RWPE2 (cell line): ENCODE measurements at regions not wholly inside any gene's neighbourhood (a gene's known extent, or its start where the extent isn't known, plus 50 kb on each side); places are given as distances from the start of the nearest gene placed in this dataset.

Experiments
- ATAC-seq: fragments of 200-7000 bp; cut with Tn5 transposase; 3 replicates; pipeline ENCODE4 v1.9.1; 2021; ENCODE audit warnings: low read depth
- DNase-seq: peaks from one replicate; pipeline ENCODE4 v3.0.0-alpha.2; 2020; ENCODE audit warnings: low spot score
- H3K27ac ChIP-seq: fragments of 450-650 bp; 2 replicates; pipeline ENCODE4 v1.5.1; 2017; ENCODE audit warnings: mild to moderate bottlenecking; ENCODE audit not compliant: poor library complexity, severe bottlenecking
- H3K27me3 ChIP-seq: fragments of 250-450 bp; sonication (Bioruptor Pico); 2 replicates; pipeline ENCODE4 v1.5.1; 2021; ENCODE audit warnings: mild to moderate bottlenecking, moderate library complexity; ENCODE audit not compliant: insufficient read depth, poor library complexity, severe bottlenecking
- H3K36me3 ChIP-seq: fragments of 250-450 bp; sonication (Bioruptor Pico); 2 replicates; pipeline ENCODE4 v1.5.1; 2020; ENCODE audit warnings: low read depth, mild to moderate bottlenecking, moderate library complexity
- H3K4me1 ChIP-seq: fragments of 250-450 bp; sonication (Bioruptor Pico); 2 replicates; pipeline ENCODE4 v1.5.1; 2021; ENCODE audit warnings: mild to moderate bottlenecking, moderate library complexity; ENCODE audit not compliant: insufficient read depth, poor library complexity, severe bottlenecking
- H3K4me3 ChIP-seq: fragments of 250-450 bp; sonication (Bioruptor Pico); 2 replicates; pipeline ENCODE4 v1.5.1; 2021; ENCODE audit warnings: mild to moderate bottlenecking, moderate library complexity; ENCODE audit not compliant: severe bottlenecking
- H3K9me3 ChIP-seq: fragments of 250-450 bp; sonication (Bioruptor Pico); 2 replicates; pipeline ENCODE4 v1.5.1; 2021; ENCODE audit warnings: mild to moderate bottlenecking, moderate library complexity; ENCODE audit not compliant: severe bottlenecking
- CTCF ChIP-seq: fragments of 450-650 bp; IDR thresholded peaks from one replicate; pipeline ENCODE4 v1.5.1; 2017; ENCODE audit warnings: mild to moderate bottlenecking, moderate library complexity; ENCODE audit not compliant: poor library complexity, severe bottlenecking

DNA sequence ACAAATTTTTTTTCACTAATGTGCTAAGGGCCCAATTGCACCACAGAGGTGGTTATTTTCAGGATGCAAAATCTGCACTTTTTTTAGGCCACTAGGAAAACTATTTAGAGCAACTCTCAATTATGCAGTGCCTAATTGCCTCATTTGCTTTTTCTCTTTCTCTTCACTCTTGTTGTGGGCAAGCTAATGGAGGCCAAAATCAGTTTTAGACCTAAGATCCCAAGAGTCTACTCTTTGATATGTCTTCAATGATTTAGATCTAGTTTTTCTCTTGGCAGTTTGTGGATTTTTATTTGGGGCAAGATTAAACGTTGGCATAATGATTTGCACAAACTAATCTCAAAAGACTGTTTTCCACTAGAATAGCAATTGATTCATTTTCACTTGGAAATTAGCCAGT, 1996.9 kb downstream of the LRRC4C start:
- no peaks in the 10 kb centered on the region for H3K9me3 ChIP-seq
- DNase-seq (no peak), ATAC-seq (no peak)
- H3K27ac ChIP-seq: no peak overlapping the region
- no peaks in the 10 kb centered on the region for H3K36me3 ChIP-seq
- H3K27me3 ChIP-seq: peaks cover 2% of the 10 kb centered on the region
- H3K4me3 ChIP-seq: no peak overlapping the region
- no peak for TF ChIP-seq CTCF
- H3K4me1 ChIP-seq: no peaks in the 10 kb centered on the region

- ATAC-seq: no peak
- Histone ChIP-seq H3K27ac (no peak overlapping the region), H3K9me3 (no peaks in the 10 kb centered on the region), H3K4me3 (no peak overlapping the region), H3K27me3 (peaks cover 2% of the 10 kb centered on the region), H3K36me3 (no peaks in the 10 kb centered on the region), H3K4me1 (no peaks in the 10 kb centered on the region)
- DNase-seq: no peak
- TF ChIP-seq CTCF: no peak
Observed at GRCh38 chr11:39461066-39461465, 1998.4 kb downstream of the LRRC4C start.

GRCh38 chr11:39459606-39460005, 1999.8 kb downstream of the LRRC4C start:
- Histone ChIP-seq H3K4me1 (no peaks in the 10 kb centered on the region), H3K27ac (no peak overlapping the region), H3K9me3 (no peaks in the 10 kb centered on the region), H3K4me3 (no peak overlapping the region), H3K27me3 (no peaks in the 10 kb centered on the region), H3K36me3 (no peaks in the 10 kb centered on the region)
- ATAC-seq (no peak), DNase-seq (no peak)
- no peak for TF ChIP-seq CTCF

DNA sequence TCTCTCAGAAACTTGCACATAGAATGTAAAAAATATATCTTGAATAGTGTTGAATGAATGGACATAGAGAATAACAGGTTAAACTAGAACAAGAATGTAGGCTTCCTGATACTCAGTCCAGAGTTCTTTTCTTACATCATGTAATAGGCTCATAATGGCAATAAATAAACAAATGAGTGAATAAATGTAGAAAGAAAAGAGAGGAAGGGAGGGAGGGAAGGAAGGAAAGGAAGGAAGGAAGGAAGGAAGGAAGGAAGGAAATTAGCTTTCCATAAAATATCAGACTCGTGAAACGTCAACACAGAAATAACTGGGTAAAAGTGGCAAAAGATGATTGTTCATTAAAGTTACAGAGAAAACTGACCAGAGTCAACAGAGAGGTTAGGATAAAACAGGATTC, 2001.0 kb downstream of the LRRC4C start:
- H3K9me3 ChIP-seq: no peaks in the 10 kb centered on the region
- no peaks in the 10 kb centered on the region for H3K4me1 ChIP-seq
- H3K27me3 ChIP-seq: no peaks in the 10 kb centered on the region
- TF ChIP-seq CTCF: no peak
- no peak overlapping the region for H3K27ac ChIP-seq
- ATAC-seq (no peak), DNase-seq (no peak)
- H3K36me3 ChIP-seq: no peaks in the 10 kb centered on the region
- no peak overlapping the region for H3K4me3 ChIP-seq

GRCh38 chr11:39443424-39444022, 2015.9 kb downstream of the LRRC4C start:
- no peak for TF ChIP-seq CTCF
- Histone ChIP-seq H3K9me3 (no peaks in the 10 kb centered on the region), H3K27ac (no peak overlapping the region), H3K27me3 (no peaks in the 10 kb centered on the region), H3K4me3 (no peak overlapping the region), H3K4me1 (no peaks in the 10 kb centered on the region), H3K36me3 (no peaks in the 10 kb centered on the region)
- no peak for ATAC-seq
- no peak for DNase-seq
